ENCODE measurements at regions not wholly inside any gene's neighbourhood (a gene's known extent, or its start where the extent isn't known, plus 50 kb on each side); places are given as distances from the start of the nearest gene placed in this dataset.
"Not testable (repeated sequence)": the region's sequence is repeated elsewhere in the genome, so short reads cannot be mapped to it uniquely, and the experiment has no call there.

GRCh38 chr18:44556296-44556695 lies 124.4 kb upstream of the SETBP1 start:
- no peak for DNase-seq (ENCODE audit: low read depth in 3 of 3, low spot score in 2 of 3)

GRCh38 chr18:44557616-44558151 lies 123.0 kb upstream of the SETBP1 start:
- DNase-seq (ENCODE audit: low read depth in 3 of 3, low spot score in 2 of 3): no peak

- no peak for DNase-seq (ENCODE audit: low read depth in 3 of 3, low spot score in 2 of 3)
Observed at GRCh38 chr18:44558767-44559166, 121.9 kb upstream of the SETBP1 start.

- no peak for DNase-seq (ENCODE audit: low read depth in 3 of 3, low spot score in 2 of 3)
Observed at GRCh38 chr18:44562986-44563385, 117.7 kb upstream of the SETBP1 start.

- no peak for DNase-seq (ENCODE audit: low read depth in 3 of 3, low spot score in 2 of 3)
Observed at GRCh38 chr18:44564922-44565321, 115.8 kb upstream of the SETBP1 start.

GRCh38 chr18:44568342-44568741 lies 112.3 kb upstream of the SETBP1 start:
- no peak for DNase-seq (ENCODE audit: low read depth in 3 of 3, low spot score in 2 of 3)

GRCh38 chr18:44568986-44569385 lies 111.7 kb upstream of the SETBP1 start:
- DNase-seq (ENCODE audit: low read depth in 3 of 3, low spot score in 2 of 3): no peak

- DNase-seq (ENCODE audit: low read depth in 3 of 3, low spot score in 2 of 3): no peak
Observed at GRCh38 chr18:44569391-44570055, 111.2 kb upstream of the SETBP1 start.

GRCh38 chr18:44579028-44579702 lies 101.5 kb upstream of the SETBP1 start:
- no peak for DNase-seq (ENCODE audit: low read depth in 3 of 3, low spot score in 2 of 3)

GRCh38 chr18:44579745-44580144 lies 100.9 kb upstream of the SETBP1 start:
- DNase-seq (ENCODE audit: low read depth in 3 of 3, low spot score in 2 of 3): no peak

GRCh38 chr18:44580159-44580558 lies 100.5 kb upstream of the SETBP1 start:
- no peak for DNase-seq (ENCODE audit: low read depth in 3 of 3, low spot score in 2 of 3)

- not testable (repeated sequence) for DNase-seq (ENCODE audit: low read depth in 3 of 3, low spot score in 2 of 3)
Observed at GRCh38 chr18:44580782-44581181, 99.9 kb upstream of the SETBP1 start.

GRCh38 chr18:44582456-44582855 lies 98.2 kb upstream of the SETBP1 start:
- no peak for DNase-seq (ENCODE audit: low read depth in 3 of 3, low spot score in 2 of 3)

- no peak for DNase-seq (ENCODE audit: low read depth in 3 of 3, low spot score in 2 of 3)
Observed at GRCh38 chr18:44584900-44585299, 95.8 kb upstream of the SETBP1 start.

- DNase-seq (ENCODE audit: low read depth in 3 of 3, low spot score in 2 of 3): no peak
Observed at GRCh38 chr18:44586782-44587524, 93.7 kb upstream of the SETBP1 start.

GRCh38 chr18:44588508-44588907 lies 92.2 kb upstream of the SETBP1 start:
- DNase-seq (ENCODE audit: low read depth in 3 of 3, low spot score in 2 of 3): no peak

- DNase-seq (ENCODE audit: low read depth in 3 of 3, low spot score in 2 of 3): no peak
Observed at GRCh38 chr18:44589693-44590355, 90.9 kb upstream of the SETBP1 start.

GRCh38 chr18:44590956-44591670 lies 89.6 kb upstream of the SETBP1 start:
- DNase-seq (ENCODE audit: low read depth in 3 of 3, low spot score in 2 of 3): no peak

- DNase-seq (ENCODE audit: low read depth in 3 of 3, low spot score in 2 of 3): no peak
Observed at GRCh38 chr18:44592639-44593038, 88.0 kb upstream of the SETBP1 start.

GRCh38 chr18:44594799-44595467 lies 85.8 kb upstream of the SETBP1 start:
- no peak for DNase-seq (ENCODE audit: low read depth in 3 of 3, low spot score in 2 of 3)

Measured in right renal cortex interstitium (tissue), 3 donors.